ENCODE measurements at regions not wholly inside any gene's neighbourhood (a gene's known extent, or its start where the extent isn't known, plus 50 kb on each side); places are given as distances from the start of the nearest gene placed in this dataset.

DNA sequence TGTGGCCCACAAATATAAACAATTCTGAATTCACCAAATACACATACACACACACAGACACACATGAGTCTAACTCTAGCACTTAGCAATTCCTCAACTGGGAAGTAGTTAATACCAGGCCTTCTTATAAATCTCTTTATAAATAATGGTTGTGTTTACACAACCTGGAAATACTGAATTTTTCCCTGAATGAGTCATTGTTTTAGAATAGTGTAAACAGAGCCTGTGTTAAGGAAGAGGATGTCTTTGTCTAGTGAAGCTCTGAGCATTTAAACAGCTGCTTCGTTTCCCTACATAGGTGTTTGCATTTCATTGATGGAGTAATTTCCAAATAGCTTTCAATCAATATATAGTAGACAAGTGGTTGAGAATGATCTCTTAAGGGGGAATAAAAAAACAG, 218.8 kb downstream of the BTG1 start:
- TF ChIP-seq TAF1 (IDR thresholded peaks at IDR 0.05; ENCODE audit: low read depth, low read length), result no peak
- no peak for TF ChIP-seq POLR2AphosphoS5 (IDR thresholded peaks at IDR 0.05; ENCODE audit: low read depth, low read length)
- TF ChIP-seq POLR2A (IDR thresholded peaks at IDR 0.05; ENCODE audit: low read depth, low read length), result no peak
- no peak for TF ChIP-seq POU2F2 (IDR thresholded peaks at IDR 0.05; ENCODE audit: low read depth, low read length)

Measured in GM12891 (cell line).